GM19025 (cell line): ENCODE measurements at regions not wholly inside any gene's neighbourhood (a gene's known extent, or its start where the extent isn't known, plus 50 kb on each side); places are given as distances from the start of the nearest gene placed in this dataset.
"Not testable (repeated sequence)": the region's sequence is repeated elsewhere in the genome, so short reads cannot be mapped to it uniquely, and the experiment has no call there.

Experiments
- ATAC-seq: cut with Tn5 transposase; IDR thresholded peaks from one replicate; pipeline ENCODE4 v1.9.1; 2021; ENCODE audit warnings: mild to moderate bottlenecking, low read depth, moderate library complexity; ENCODE audit not compliant: unreplicated experiment

DNA sequence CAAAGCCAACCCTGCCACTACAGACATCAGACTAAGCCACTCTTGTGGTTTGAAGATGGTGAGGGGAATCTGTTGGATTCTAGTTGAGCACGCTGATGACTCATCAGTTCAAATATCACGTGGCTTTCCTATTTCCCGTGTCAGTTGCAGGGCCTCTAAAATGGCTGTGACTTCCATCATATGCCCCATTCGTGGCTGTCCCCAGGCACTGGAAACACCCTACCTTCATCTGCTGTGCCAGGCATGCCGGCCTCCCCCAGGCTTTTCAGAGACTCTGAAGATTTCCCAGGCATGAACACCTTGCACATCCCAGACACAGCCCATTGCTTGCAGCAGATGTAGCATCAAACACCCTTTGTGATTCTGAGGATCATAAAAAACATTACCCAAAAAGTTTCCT lies 659.9 kb downstream of the UQCRFS1 start:
- no peak for ATAC-seq

DNA sequence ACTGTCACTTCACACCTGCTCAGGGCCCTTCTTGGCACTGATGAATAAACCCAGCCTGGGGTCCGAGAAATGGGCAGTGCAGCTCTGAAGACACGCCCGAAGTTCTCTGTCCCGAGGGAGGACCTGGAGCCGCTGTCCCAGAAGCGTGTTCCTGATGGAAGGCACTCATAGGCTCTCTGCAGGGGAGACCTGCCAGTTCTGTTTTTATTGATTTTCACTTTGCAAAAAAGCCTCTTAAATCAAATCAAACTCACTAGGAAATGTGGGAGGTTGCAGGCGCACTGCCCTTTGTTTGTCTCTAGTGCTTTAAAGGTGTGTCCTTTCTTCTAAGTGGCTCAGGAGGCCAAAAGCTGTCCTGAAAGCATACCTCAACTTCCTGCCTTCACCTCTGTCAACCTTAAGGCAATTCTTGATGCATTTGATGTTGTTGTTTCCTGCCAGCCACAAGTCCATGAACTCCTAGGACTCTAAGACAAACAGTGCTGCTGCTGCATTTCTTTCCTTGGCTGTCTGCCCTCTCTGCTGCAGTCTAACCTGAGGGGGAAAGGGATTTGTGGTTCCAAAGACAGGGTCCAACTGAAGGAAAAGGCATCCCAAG lies 663.2 kb downstream of the UQCRFS1 start:
- no peak for ATAC-seq

DNA sequence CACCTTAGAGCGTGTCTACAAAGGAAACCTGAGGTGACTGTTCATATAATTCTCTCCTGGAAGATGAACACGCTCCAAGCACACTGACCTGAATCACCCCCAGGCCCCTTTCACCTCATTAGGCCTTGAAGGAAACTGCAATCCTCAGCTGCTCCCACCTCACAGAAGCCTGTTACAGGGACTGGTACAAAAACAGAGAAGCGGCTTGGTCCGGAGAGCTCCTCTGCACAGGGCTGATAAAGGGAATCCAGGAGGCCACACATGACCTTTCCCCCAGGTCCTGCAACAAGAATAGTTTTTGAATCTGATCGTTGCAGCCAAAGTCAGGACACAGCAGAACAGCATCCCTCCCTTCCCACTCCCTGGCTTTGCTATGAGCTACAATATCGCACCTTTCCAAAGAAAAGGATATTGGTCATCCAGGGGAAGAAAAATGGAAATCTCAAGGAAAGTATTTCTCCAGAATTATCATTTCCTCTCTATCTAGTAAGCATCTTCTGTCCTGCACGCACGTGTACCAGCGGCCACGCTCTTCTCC lies 666.7 kb downstream of the UQCRFS1 start:
- no peak for ATAC-seq

GRCh38 chr19:28545397-28545796 lies 667.6 kb downstream of the UQCRFS1 start:
- ATAC-seq = not testable (repeated sequence)

DNA sequence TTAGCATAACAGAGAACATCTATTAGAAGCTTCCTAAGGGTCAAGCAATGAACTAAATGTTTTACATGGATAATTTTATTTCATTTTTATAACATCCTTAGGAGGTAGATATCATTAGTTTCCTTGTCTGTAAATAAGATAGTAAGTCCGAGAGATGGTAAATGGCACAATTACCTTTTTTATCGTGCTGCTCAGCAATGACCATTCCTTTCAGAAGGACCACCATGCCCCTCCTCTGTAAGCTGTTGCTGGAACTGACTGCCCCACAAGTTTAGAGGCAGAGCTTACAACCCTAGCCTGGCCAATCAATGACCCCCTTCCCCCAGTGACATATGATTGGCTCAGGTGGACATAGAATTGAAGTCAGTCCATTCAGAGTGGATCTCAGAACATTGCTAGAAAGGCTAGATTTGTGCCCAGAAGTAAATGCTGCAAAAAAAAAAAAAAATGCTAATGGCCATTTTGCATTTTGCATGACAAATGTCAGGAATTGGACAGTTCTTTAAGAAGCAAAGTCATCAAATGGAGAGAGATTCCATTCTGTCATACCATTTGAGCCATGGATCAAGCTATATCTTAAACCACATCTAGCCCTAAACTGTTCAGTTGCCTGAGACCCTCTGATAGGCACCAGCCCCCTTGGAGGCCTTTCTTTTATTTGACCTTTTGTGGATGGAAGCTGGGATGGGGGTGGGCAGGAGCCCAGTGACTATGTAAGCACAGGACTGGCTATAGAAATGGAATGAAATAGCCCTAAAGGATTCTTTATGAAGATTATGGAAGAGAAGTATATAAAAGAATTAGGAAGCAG lies 668.3 kb downstream of the UQCRFS1 start:
- ATAC-seq = no peak

DNA sequence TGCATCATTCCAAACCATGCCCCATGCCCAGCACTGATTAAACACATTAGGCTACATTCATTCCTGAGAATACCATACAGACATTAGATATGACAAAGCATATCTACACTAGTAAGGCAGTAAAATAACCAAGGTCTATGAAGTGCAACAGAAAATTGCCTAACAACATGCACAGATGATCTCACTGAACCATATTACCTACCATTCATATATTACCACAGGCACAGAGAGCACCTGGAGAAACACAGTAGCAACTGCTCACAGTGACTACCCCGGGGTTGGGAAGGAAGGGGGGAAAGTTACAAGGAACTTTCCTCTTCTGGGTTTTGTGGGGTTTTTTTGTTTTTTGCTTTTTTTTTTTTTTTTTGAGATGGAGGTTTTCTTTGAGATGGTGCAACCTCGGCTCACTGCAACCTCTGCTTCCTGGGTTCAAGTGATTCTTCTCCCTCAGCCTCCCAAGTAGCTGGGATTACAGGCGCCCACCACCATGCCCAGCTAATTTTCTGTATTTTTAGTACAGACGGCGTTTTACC lies 669.6 kb downstream of the UQCRFS1 start:
- no peak for ATAC-seq

DNA sequence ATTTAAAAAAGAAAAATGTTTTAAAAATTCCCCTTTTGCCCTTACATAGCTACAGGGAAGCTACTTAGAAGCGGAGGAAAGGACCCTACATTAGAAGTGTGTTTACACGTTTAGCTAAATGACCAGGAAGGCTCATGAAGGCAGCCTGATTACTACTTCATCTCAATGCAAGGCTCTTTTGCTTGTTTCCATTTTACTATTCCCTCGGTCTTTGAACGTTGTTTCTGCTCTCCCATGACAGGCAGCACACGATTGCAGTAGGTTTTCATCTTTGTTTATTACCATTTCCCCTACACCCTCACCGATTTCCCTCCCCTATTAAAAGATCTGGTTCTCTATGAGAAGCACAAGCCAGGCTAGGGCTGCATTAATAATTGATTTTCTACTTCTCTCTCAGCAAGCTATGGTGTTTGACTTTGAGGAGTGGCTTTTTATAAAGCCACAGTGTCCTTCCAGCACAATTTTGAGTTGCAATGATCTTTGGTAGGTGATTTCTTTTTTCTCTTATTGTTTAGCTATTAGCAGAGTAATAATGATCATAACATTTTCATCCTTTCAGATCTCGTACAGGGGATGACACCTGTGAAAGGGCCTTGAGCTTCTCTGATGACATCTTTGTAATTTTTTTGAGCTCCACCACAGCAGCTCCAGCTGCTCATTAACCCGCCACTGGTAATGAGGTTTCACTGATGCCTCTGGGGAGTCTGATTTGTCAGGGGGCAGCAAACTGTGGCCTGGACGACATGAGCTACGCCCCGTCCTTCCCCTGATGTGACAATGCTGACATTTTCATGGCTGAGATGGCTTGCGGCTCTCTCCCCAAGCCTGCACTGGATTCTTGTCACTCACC lies 670.3 kb downstream of the UQCRFS1 start:
- ATAC-seq = peak; percentile 57

DNA sequence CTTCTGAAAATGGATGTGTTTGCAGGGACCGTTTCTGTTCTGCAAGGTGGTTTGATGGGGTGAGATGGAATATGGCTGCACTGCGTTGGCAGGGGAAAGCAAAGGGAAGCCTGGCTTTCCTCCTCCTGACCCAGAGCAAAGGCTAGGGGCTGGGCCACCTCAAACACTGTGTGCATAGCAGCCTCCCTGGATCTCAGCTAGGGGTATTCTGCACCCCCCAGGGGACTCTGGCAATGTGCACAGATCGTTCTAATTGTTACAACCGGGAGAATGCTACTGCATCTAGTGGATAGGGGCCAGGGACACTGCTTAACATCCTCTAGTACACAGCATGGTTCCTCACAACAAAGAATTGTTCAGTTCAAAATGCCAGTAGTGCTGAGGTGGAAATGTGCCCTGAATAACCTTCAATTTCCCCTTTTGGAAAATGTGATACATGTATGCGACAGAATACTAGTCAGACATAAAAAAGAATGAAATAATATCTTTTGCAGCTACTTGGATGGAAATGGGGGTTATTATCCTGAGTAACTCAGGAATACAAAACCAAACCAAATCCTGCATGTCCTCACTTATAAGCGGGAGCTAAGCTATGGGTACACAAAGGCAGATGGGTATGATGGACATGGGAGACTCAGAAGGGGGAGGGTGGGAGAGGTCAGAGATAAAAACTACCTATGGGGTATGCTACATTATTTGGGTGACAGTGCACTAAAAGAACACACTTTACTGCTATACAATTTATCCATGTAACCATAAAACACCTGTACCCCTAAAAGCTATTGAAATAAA lies 671.2 kb downstream of the UQCRFS1 start:
- no peak for ATAC-seq

DNA sequence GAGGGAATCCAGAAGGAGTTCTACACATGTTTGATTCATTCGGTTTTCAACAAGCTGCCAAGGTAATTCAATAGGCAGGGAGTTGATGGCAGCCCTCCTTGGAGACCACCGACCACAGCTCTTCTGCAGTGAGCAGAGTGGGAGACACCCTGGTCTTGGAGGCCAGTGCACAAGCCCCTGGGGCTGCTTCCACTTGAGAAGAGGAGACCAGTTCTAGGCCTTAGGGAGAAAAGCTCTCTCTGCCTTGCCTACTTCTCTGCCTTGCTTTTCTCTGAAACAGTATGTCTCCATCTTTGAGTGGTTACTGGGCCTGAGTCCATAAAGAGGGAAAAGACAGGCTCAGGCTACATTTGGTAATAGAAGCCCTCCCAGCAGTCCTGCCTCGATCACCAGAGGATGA lies 671.9 kb downstream of the UQCRFS1 start:
- no peak for ATAC-seq

GRCh38 chr19:28540385-28540784 lies 672.6 kb downstream of the UQCRFS1 start:
- ATAC-seq = not testable (repeated sequence)

- ATAC-seq = no peak
Observed at GRCh38 chr19:28539759-28540158, 673.2 kb downstream of the UQCRFS1 start.

DNA sequence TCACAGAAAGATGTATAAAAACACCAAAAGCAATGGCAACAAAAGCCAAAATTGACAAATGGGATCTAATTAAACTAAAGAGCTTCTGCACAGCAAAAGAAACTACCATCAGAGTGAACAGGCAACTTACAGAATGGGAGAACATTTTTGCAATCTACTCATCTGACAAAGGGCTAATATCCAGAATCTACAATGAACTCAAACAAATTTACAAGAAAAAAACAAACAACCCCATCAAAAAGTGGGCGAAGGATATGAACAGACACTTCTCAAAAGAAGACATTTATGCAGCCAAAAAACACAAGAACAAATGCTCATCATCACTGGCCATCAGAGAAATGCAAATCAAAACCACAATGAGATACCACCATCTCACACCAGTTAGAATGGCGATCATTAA lies 674.4 kb downstream of the UQCRFS1 start:
- ATAC-seq = not testable (repeated sequence)

DNA sequence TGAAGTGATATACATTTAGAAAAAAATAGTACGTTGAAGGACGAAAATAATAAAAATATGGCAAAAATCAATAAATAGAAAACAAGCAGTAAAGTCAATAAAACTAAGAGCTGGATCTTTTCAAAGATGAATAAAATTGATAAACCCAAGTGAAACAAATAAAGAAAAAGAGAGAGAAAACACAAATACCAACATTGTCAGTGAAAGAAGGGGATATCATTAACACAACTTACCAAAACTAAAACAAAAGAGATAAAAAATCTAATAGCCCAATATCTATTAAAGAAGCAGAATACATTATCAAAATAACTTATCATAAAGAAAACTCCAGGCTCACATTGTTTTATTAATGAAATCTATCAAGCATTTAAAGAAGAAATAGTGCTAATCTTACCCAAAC lies 675.1 kb downstream of the UQCRFS1 start:
- ATAC-seq = no peak

DNA sequence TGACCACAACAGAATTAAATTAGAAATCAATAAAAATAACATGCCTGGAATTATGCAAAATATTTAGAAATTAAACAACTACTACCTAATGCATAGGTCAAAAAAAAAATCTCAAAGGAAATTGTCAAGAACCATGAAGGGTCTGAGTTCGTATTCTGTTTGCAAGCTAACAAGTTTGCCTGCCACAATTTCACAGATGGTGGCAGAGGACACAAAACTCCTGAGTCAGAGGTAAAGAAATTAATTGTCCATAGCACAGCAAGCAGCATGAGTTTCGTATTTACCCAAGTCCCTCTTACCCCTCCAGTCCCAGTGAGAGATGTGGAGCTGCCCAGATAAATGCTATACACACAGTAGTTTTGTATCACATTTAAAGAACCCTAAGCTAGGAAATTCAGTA lies 675.9 kb downstream of the UQCRFS1 start:
- no peak for ATAC-seq

DNA sequence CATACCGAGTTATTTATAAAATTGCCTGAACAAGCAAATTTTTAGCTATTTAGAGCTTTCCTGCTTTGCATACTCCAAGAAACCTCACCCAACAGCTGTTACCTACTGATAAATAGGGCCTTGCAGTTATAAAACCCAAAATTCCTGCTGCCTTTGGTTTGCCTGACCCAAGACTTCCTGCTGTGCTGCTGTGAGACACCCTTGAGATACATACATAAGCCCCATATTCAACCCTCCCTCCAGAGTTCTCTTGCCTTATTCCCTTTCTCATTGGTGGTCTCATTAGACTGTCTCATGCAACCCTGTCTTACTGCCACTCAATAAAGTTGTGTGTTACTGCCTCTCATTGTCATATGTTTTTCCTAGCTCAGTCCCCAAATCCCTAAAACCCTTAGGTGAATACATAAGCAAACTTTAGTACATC lies 677.6 kb downstream of the UQCRFS1 start:
- ATAC-seq = no peak

- no peak for ATAC-seq
Observed at GRCh38 chr19:28534766-28535351, 678.1 kb downstream of the UQCRFS1 start.

- ATAC-seq = no peak
Observed at GRCh38 chr19:28532765-28533341, 680.1 kb downstream of the UQCRFS1 start.

- no peak for ATAC-seq
Observed at GRCh38 chr19:28531979-28532378, 681.0 kb downstream of the UQCRFS1 start.

DNA sequence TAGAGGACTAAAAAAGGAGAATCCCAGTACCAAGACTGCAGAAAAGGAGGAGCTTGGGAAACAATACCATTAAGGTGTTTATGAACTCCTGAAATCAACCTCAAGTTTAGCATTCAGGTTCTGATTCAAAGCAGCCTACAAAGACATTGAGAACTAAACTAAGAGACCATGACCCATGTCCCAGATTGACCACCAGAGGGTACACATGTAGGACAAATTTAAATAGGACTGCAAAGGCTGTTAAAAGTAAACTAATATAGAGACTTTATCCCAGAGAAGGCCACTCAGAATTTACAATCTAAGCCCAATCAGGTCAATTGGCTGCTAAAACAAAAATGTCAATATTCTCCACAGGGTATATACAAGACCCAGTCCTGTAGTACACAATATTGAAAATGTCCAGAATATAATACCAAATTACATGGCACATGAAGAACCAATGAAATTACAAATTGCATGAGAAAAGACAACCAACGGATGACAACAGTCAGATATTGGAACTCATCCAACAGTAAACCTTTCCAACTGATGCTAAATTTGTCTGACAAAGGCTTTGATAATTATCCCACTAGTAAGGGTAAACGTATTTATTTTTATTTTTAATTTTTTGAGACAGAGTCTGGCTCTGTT lies 682.4 kb downstream of the UQCRFS1 start:
- ATAC-seq = no peak
